B cell (primary cell): ENCODE measurements at regions not wholly inside any gene's neighbourhood (a gene's known extent, or its start where the extent isn't known, plus 50 kb on each side); places are given as distances from the start of the nearest gene placed in this dataset.
"Not testable (repeated sequence)": the region's sequence is repeated elsewhere in the genome, so short reads cannot be mapped to it uniquely, and the experiment has no call there.

Experiments
- ATAC-seq: fragments of 200-7000 bp; cut with Tn5 transposase; one replicate; pipeline ENCODE4 v1.10.0; 2021; ENCODE audit warnings: low read depth, mild to moderate bottlenecking, moderate number of reproducible peaks, moderate library complexity
- CTCF ChIA-PET: fragments of 350-600 bp; sonication (Branson Sonifier 250); formaldehyde crosslinking; loops from one replicate; lab custom pipeline; 2021; ENCODE audit warnings: antibody characterized with exemption, inconsistent platforms; lab: Charles Lee
- POLR2A ChIA-PET: fragments of 350-600 bp; sonication (Branson Sonifier 250); formaldehyde crosslinking; loops from one replicate; lab custom pipeline; 2021; ENCODE audit warnings: antibody characterized with exemption; lab: Charles Lee
- DNase-seq: peaks from one replicate; pipeline ENCODE4 v3.0.0; 2013
- H2AFZ ChIP-seq: 2 replicates; pipeline ENCODE4 v1.6.1; 2012; ENCODE audit warnings: mild to moderate bottlenecking, low read depth, low read length; ENCODE audit not compliant: insufficient read depth, poor library complexity, severe bottlenecking
- H3K27ac ChIP-seq, 2 donors: 1 replicate in 1 of 2; 2 replicates in 1 of 2; pipeline ENCODE4 v1.5.1; 2012 to 2013; ENCODE audit warnings: low read length in 2 of 2, mild to moderate bottlenecking in 2 of 2, moderate library complexity in 1 of 2
- H3K27me3 ChIP-seq, 4 experiments: fragments of 200-600 bp in 1 of 4; sonication (generic) in 1 of 4; replicated peaks in 1 of 4; 1 replicate in 2 of 4; 2 replicates in 2 of 4; pipeline versions ENCODE4 v1.6.1 to v1.7.0; 2013 to 2016; ENCODE audit warnings: low read length in 3 of 4, mild to moderate bottlenecking in 2 of 4, mixed read lengths in 1 of 4, moderate library complexity in 1 of 4; ENCODE audit not compliant: insufficient read depth in 4 of 4, control insufficient read depth in 3 of 4; ENCODE audit errors: control extremely low read depth in 1 of 4
- H3K36me3 ChIP-seq, 2 experiments: replicated peaks in 1 of 2; 1 replicate in 1 of 2; 2 replicates in 1 of 2; pipeline versions ENCODE4 v1.6.1 to v1.7.1; 2013; ENCODE audit warnings: low read length in 1 of 2; ENCODE audit not compliant: insufficient read depth in 2 of 2, control insufficient read depth in 1 of 2; ENCODE audit errors: control extremely low read depth in 1 of 2, extremely low read depth in 1 of 2
- H3K4me1 ChIP-seq, 2 donors: fragments of 200-600 bp in 1 of 2; sonication (generic) in 1 of 2; 1 replicate in 1 of 2; 2 replicates in 1 of 2; pipeline versions ENCODE4 v1.5.1 to v1.6.1; 2013 to 2017; ENCODE audit warnings: low read length in 2 of 2; ENCODE audit not compliant: control insufficient read depth in 2 of 2, insufficient read depth in 2 of 2
- H3K4me2 ChIP-seq: replicated peaks from 2 replicates; pipeline ENCODE3; 2012; ENCODE audit warnings: mild to moderate bottlenecking, low read depth, low read length; ENCODE audit not compliant: poor library complexity, severe bottlenecking
- H3K4me3 ChIP-seq, 5 experiments: fragments of 200-600 bp in 1 of 5; sonication (generic) in 1 of 5; 1 replicate in 3 of 5; 2 replicates in 2 of 5; pipeline versions ENCODE4 v1.5.1 to v1.7.0; 2011 to 2016; ENCODE audit warnings: low read length in 4 of 5, mild to moderate bottlenecking in 4 of 5, low read depth in 2 of 5, control low read depth in 1 of 5, moderate library complexity in 1 of 5; ENCODE audit not compliant: insufficient read depth in 1 of 5; ENCODE audit errors: control extremely low read depth in 1 of 5, extremely low read depth in 1 of 5
- H3K79me2 ChIP-seq: fragments of 200-600 bp; sonication (generic); one replicate; pipeline ENCODE4 v1.6.0; 2016; ENCODE audit warnings: low read length; ENCODE audit not compliant: control insufficient read depth, insufficient read depth
- H3K9ac ChIP-seq: fragments of 200-600 bp; sonication (generic); 2 replicates; pipeline ENCODE4 v1.6.1; 2017; ENCODE audit warnings: mild to moderate bottlenecking, low read length, moderate library complexity
- H3K9me3 ChIP-seq, 3 donors: one replicate each; pipeline versions ENCODE4 v1.6.1 to v1.7.1; 2013; ENCODE audit warnings: low read length in 2 of 3; ENCODE audit not compliant: control insufficient read depth in 2 of 3, insufficient read depth in 1 of 3; ENCODE audit errors: control extremely low read depth in 1 of 3
- H4K20me1 ChIP-seq: 2 replicates; pipeline ENCODE4 v1.6.0; 2012; ENCODE audit warnings: mild to moderate bottlenecking, low read length; ENCODE audit not compliant: insufficient read depth, control insufficient read depth, poor library complexity, severe bottlenecking
- H3K27ac Mint-ChIP-seq: one replicate; pipeline ENCODE4 v1.8.0; 2021; ENCODE audit warnings: mixed read lengths
- H3K27me3 Mint-ChIP-seq: one replicate; pipeline ENCODE4 v1.8.0; 2021; ENCODE audit warnings: mixed read lengths
- H3K4me1 Mint-ChIP-seq: one replicate; pipeline ENCODE4 v1.8.0; 2021; ENCODE audit warnings: mixed read lengths
- H3K4me3 Mint-ChIP-seq: one replicate; pipeline ENCODE4 v1.8.0; 2021; ENCODE audit warnings: mixed read lengths
- H3K9me3 Mint-ChIP-seq: one replicate; pipeline ENCODE4 v1.8.0; 2022; ENCODE audit warnings: mixed read lengths; ENCODE audit not compliant: insufficient read depth
- CTCF ChIP-seq: fragments of 200-600 bp; IDR thresholded peaks from one replicate; pipeline ENCODE4 v1.8.0; 2022; ENCODE audit warnings: antibody characterized with exemption, mild to moderate bottlenecking
- EZH2 ChIP-seq: IDR thresholded peaks from 2 replicates; pipeline ENCODE4 v1.6.1; 2012; ENCODE audit warnings: borderline replicate concordance, low read depth, mild to moderate bottlenecking, moderate library complexity, low read length; ENCODE audit not compliant: insufficient read depth, poor library complexity, severe bottlenecking
- WGBS: methylation state at CpG from one replicate; pipeline ENCODE4 v1.1.5; 2013; ENCODE audit warnings: missing lambda C conversion rate; ENCODE audit not compliant: insufficient coverage; 5-methylcytosine and 5-hydroxymethylcytosine counted together
- intact Hi-C: fragments of 100-400 bp; cut with micrococcal nuclease; formaldehyde crosslinking; loops from one replicate; pipeline ENCODE4 v1.10.0; 2022

DNA sequence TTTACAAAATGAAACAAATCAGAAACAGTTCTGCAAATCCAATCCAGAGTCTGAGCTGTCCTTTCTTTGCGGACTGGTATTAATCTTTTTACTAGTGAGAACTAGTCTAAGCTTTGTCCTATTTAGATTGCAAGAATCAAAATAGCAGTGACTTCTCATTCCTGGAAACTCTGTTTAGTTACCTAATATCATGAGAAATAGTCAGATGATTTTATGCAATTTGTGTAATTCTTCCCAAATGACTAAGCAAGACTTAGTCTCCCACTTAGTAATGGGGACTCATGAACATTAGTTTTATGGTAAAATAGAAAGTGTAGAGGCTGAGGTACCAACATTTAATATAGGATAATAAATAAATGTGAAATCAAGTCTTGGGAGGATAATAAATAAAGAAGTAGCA is 341.3 kb downstream of the DNAJB9 start:
- ATAC-seq (no peak), DNase-seq (no peak)
- Mint-ChIP-seq H3K4me3 (no peak overlapping the region), H3K9me3 (peaks cover 8% of the 10 kb centered on the region), H3K27me3 (no peaks in the 10 kb centered on the region), H3K27ac (no peak overlapping the region), H3K4me1 (no peaks in the 10 kb centered on the region)
- no peak for TF ChIP-seq EZH2
- TF ChIP-seq CTCF = no peak
- H2AFZ ChIP-seq = no peak overlapping the region
- H4K20me1 ChIP-seq = no peaks in the 10 kb centered on the region
- H3K4me3 ChIP-seq = no peak overlapping the region
- H3K4me2 ChIP-seq = no peak overlapping the region
- intact Hi-C loops = no loop called here
- H3K4me1 ChIP-seq = no peaks in the 10 kb centered on the region
- no peaks in the 10 kb centered on the region for H3K27me3 ChIP-seq
- POLR2A ChIA-PET = no interaction called here
- no peaks in the 10 kb centered on the region for H3K9me3 ChIP-seq
- H3K36me3 ChIP-seq = no peaks in the 10 kb centered on the region
- H3K27ac ChIP-seq = no peak overlapping the region
- no peaks in the 10 kb centered on the region for H3K79me2 ChIP-seq
- CTCF ChIA-PET = no interaction called here
- WGBS = no CpG with 5 or more reads among the region's 1 CpG
- H3K9ac ChIP-seq = no peak overlapping the region

DNA sequence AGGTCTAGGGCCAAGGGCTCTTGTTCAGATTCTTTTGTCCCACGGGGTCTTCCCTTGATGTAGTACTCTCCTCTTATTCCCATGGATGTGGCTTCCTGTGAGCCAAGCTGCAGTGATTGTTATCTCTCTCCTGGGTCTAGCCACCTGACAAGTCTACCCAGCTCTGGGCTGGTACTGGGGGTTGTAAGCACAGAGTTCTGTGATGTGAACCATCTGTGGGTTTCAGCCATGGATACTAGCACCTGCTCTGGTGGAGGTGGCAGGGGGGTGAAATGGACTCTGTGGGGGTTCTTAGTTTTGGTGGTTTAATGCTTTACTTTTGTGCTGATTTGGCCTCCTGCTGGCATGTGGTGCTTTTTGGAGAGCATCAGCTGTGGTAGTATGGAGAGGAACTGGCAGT is 350.8 kb downstream of the DNAJB9 start:
- POLR2A ChIA-PET = no interaction called here
- ATAC-seq = no peak
- no peak for DNase-seq
- no peak overlapping the region for H3K4me2 ChIP-seq
- no peaks in the 10 kb centered on the region for H3K4me1 ChIP-seq
- Mint-ChIP-seq H3K9me3 (peaks cover 14% of the 10 kb centered on the region), H3K27me3 (no peaks in the 10 kb centered on the region), H3K4me3 (no peak overlapping the region), H3K4me1 (no peaks in the 10 kb centered on the region), H3K27ac (no peak overlapping the region)
- H3K9me3 ChIP-seq = peaks cover 0 to 7% (median 2%) of the 10 kb centered on the region in 3 donors
- 80% methylated on average over 1 of the region's 1 CpG for WGBS
- no peaks in the 10 kb centered on the region for H4K20me1 ChIP-seq
- H3K9ac ChIP-seq = no peak overlapping the region
- H3K27me3 ChIP-seq = no peaks in the 10 kb centered on the region
- H3K4me3 ChIP-seq = no peak overlapping the region
- CTCF ChIA-PET = no interaction called here
- no peak overlapping the region for H2AFZ ChIP-seq
- intact Hi-C loops = no loop called here
- TF ChIP-seq CTCF (no peak), EZH2 (no peak)
- H3K27ac ChIP-seq = no peak overlapping the region
- no peaks in the 10 kb centered on the region for H3K36me3 ChIP-seq
- H3K79me2 ChIP-seq = no peaks in the 10 kb centered on the region

GRCh38 chr7:108943048-108943447 is 373.4 kb downstream of the DNAJB9 start:
- ATAC-seq, H3K36me3 ChIP-seq, H3K9ac ChIP-seq, H3K9me3 Mint-ChIP-seq, H4K20me1 ChIP-seq, H3K79me2 ChIP-seq, DNase-seq, H3K9me3 ChIP-seq, POLR2A ChIA-PET, H3K27me3 Mint-ChIP-seq, H3K4me1 ChIP-seq, H3K27ac Mint-ChIP-seq, H3K4me3 Mint-ChIP-seq, H3K4me2 ChIP-seq, H2AFZ ChIP-seq, H3K4me3 ChIP-seq, H3K4me1 Mint-ChIP-seq, CTCF ChIA-PET, H3K27me3 ChIP-seq, H3K27ac ChIP-seq, intact Hi-C loops: not testable (repeated sequence)
- 94% methylated on average over 13 of the region's 14 CpGs for WGBS
